ENCODE measurements at regions not wholly inside any gene's neighbourhood (a gene's known extent, or its start where the extent isn't known, plus 50 kb on each side); places are given as distances from the start of the nearest gene placed in this dataset.
"Not testable (repeated sequence)": the region's sequence is repeated elsewhere in the genome, so short reads cannot be mapped to it uniquely, and the experiment has no call there.

- TF ChIP-seq POLR2AphosphoS5, TAF1, POLR2A (IDR thresholded peaks at IDR 0.05; ENCODE audit: low read depth, low read length): not testable (repeated sequence)
These were observed 226.9 kb downstream of the DEPDC1B start for GRCh38 chr5:60473027-60473426.

Measured in GM12891 (cell line).